Pons (tissue), 1 donor: ENCODE measurements at regions not wholly inside any gene's neighbourhood (a gene's known extent, or its start where the extent isn't known, plus 50 kb on each side); places are given as distances from the start of the nearest gene placed in this dataset.
"Not testable (repeated sequence)": the region's sequence is repeated elsewhere in the genome, so short reads cannot be mapped to it uniquely, and the experiment has no call there.

ENCODE experiments used
- DNase-seq: peaks from one replicate; pipeline ENCODE4 v3.0.0-alpha.2; 2016; ENCODE audit warnings: low spot score

DNA sequence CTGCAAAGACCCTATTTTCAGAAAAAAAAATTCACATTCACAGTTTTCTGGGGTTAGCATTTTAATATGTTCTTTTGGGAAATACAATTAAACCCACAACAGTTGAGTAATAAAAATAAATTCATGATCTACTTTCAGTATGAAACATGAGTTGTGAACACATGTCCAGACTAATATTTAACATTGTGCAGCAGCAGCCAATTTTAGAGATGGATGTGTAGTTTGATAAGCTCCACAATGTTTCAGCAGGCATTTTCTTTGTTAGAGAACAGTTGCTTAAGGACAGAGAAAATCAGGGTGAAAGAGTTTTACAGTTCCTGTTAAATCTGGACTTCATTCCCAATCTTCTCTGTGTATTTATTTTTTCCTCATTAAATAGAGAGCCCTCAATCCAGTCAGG lies 519.5 kb downstream of the PIK3C3 start:
- no peak for DNase-seq

DNA sequence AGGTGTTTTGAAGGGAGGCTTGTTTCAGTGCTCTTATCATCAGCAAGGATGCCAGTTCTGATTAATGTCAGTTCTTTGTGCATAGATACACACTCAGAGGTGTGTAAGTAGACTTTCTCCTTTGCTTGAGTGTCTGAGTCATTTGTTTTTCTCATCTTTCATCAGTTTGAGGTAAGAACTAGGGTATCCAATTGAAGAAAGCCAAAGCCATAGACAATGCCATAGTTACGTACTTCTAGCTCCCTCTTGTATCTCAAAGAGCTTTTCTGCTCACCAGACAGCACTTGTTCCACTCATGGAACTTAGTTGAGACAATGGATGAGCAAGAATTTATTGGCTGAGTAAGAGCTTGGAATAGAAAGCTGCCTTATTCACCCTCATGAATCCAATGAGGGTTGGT lies 520.1 kb downstream of the PIK3C3 start:
- DNase-seq, result peak; percentile 15

DNA sequence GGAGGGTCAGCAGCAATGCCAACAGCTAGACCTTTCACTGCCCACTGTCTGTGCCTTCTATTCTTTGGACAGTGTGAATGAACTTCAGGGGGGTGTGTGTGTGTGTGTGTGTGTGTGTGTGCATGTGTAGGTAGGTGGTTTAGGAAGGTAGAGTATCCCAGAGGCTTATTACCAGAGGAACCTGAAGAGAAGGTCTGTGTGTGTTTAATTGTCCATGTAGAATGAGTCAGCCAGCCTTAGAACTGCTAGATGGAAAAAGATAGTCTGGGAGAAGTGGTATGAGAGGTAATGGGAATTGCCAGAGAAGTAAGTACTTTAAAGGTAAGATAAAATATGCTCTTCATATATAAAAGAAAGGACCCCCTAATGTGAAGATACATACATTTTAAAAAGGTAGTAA lies 522.2 kb downstream of the PIK3C3 start:
- no peak for DNase-seq

GRCh38 chr18:42480441-42480840 lies 525.4 kb downstream of the PIK3C3 start:
- DNase-seq, result no peak

DNA sequence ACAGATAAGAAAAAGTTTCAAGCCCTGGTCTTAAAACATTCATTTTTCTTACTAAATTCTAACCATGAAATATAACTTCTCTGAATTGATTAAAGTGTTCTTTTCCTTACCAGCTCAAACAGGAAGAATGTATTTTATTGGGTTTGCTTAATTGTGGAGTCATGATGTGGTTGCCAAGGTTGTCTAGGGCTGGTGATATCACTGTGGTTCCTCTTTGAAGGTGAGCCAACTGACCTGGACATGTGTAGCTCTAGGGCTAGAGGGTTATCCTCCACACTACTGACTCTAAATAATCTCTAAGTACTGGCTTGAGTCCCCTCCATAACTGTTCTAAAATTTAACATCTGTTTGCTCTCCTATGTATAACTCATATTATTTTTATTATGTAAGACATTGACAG lies 529.6 kb downstream of the PIK3C3 start:
- DNase-seq, result no peak

- DNase-seq, result no peak
These were observed 531.2 kb downstream of the PIK3C3 start for GRCh38 chr18:42486271-42486670.

DNA sequence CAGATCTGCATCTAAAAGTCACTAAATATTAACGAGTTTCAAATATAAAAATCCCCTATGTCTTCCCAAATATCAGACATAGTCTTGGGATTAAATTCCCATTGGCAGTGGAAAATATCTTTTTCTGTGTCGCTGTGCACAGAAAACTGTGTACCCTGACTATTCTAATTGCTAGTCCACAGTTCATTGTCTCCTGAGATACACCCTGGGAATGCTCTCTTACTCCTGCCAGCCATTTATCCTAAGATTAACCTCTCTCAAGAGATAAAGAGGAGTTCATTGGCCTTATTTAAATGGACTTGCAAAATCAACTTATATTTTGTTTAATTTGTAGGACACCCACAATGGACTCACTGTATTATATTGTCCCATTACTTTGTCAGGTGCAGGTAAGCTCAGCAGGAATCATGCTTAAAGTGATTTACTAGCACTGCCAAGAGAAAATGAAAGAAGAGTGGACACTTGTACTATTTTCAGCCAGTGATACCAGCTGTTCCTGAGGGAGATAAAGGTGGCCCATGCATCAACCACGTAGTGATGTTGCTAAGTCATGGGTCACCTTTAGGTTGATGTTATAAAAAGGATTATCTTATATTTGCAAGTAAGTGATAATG lies 553.8 kb downstream of the PIK3C3 start:
- no peak for DNase-seq

DNA sequence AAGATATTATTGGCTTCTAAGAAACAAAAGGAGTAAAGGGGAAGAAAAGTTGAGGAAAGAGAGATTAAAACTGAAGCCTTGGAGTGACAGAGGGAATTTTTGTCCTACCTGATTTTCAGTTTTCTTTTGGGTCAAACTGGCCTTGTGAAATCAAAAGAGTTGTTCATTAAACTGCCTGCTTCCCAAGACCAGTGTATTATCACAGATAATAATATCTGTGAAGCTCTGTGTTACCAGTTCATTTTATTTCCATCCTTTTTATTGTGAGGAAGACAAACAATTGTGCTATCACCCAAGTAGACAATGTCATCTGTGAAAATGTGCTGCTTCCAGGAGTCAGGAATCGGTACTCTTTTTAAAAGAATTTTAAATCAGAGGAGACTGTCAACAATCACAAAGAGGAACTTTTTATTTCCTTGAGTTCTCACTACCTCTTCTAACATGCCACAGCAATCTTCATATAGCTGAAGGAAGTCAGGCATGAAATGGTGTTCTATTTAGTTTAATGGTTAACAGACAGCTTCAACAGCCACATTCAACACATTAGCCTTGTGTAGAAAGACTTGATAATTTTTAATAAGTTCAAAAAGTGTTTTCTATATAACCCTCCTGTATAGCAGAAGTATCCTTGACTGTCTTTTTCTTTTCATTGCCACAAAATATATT lies 554.8 kb downstream of the PIK3C3 start:
- DNase-seq, result no peak

GRCh38 chr18:42510540-42510939 lies 555.5 kb downstream of the PIK3C3 start:
- no peak for DNase-seq

- no peak for DNase-seq
These were observed 558.4 kb downstream of the PIK3C3 start for GRCh38 chr18:42513441-42513840.

DNA sequence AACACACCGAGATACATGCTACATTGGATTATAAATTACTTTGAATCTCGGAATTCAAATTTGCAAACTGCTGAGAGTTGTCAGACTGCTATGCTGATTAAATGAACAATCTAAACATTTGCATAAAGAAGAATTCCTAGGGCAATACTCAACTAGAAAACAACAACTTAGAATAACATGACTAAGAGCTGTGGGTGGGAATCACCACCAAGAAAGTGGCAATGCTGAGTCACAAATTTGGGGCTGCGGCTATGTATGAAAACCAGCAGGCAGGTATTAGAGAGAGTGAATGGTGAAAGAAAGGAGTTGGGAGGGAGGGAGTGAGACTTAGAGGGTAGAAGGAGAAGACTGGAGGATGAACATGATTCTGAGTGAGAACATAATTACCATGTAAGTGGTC lies 559.5 kb downstream of the PIK3C3 start:
- DNase-seq, result no peak

- DNase-seq, result no peak
These were observed 562.9 kb downstream of the PIK3C3 start for GRCh38 chr18:42517896-42518295.

DNA sequence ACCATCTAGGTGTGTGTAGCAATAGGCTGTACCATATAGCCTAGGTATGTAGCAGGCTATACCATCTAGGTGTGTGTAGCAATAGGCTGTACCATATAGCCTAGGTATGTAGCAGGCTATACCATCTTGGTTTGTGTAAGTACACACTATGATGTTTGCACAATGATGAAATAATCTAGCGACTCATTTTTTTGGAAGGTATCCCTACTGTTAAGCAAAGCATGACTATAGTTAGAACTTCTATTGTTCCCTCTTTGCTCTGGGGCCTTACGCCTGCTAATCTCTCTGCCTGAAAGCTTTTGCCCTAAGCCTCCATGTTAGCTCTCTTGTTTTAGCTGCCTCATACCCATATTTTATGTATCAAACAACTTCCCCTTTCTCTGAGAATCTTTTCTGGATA lies 563.3 kb downstream of the PIK3C3 start:
- DNase-seq, result not testable (repeated sequence)

DNA sequence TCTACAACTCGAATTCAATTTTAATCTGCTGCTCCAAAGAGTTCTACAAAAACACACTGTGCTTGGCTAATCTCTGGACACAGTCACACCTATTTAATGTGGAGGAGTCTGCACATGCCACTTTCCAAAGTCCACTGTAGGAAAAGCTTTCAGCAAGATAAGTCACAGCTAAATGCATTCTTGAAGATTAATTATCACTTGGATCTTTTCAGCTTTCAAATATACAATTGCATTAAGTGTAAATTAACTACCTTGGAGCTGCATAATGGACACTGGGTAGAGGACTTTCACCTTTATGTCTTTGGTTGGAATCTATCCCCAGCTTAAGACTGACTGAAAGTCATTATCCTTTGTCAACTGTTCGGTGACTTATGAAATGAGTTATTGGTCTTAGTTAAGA lies 565.1 kb downstream of the PIK3C3 start:
- DNase-seq, result no peak

- DNase-seq, result no peak
These were observed 570.9 kb downstream of the PIK3C3 start for GRCh38 chr18:42525905-42526304.

GRCh38 chr18:42527766-42528165 lies 572.7 kb downstream of the PIK3C3 start:
- DNase-seq, result no peak

GRCh38 chr18:42530276-42530675 lies 575.2 kb downstream of the PIK3C3 start:
- no peak for DNase-seq

DNA sequence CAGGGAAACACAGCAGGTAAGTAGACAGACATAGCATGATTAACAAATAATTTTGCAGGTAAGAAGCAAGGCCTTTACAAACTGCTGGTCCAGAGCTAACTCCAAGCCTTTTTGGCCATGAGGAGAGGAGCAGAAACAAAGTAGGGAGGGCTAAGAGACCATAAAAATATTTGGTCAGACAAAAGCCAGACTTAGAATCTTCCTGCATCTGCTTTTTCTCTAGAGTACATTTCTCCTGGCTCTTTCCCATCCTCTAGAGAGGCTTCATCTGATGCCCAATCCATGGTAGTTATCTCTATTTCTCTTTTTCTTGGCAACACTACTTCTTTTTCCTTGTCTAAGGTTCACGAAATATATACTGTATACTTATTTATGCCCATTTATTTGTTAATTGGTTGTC lies 577.1 kb downstream of the PIK3C3 start:
- no peak for DNase-seq

DNA sequence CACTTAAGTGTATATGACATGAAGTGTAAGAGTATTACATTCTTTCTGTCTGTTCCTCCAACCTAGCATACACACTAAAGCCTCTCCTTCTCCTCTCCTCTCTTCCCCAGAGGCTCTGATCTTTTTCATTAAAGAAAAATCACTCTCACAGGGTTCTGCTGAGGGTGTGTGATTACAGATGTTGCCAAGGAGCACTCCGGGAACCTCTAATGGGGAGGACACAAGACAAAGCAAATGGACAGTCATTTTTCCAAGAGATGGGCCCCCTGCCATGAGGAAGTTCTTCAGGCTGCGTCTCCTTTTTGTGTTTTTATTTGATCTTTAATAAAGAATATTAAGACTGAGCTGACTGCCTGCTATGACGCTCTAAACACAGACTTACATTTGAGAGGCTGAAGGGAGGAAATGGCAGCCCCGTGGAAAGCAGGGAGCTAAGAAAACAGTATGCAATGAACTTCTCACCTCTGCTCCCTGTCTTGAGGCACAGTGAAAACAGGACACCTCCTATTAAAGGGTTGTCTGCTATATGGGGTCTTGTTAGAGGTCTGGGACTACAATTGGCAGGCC lies 578.1 kb downstream of the PIK3C3 start:
- no peak for DNase-seq

DNA sequence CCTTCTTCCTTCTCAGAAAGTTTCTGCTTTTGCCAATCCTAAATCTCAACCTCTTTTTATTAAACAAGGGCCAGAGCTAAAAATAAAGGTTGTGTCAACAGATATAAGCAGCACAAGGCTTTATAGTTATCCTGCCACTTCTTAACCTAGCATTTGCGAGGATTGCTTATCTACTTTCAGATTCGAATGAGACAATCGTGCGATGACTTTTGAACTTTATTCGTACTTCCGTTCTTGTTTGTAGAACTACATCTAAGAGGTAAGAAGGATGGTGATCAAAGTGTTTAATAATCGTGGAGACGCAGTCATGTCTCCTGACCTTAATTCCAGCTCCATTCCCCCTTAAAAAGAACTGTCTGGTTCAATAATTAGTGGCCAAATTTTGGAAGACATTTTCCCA lies 578.6 kb downstream of the PIK3C3 start:
- no peak for DNase-seq

- DNase-seq, result no peak
These were observed 579.3 kb downstream of the PIK3C3 start for GRCh38 chr18:42534313-42534712.

GRCh38 chr18:42536442-42536841 lies 579.0 kb downstream of the RIT2 start:
- DNase-seq, result no peak

DNA sequence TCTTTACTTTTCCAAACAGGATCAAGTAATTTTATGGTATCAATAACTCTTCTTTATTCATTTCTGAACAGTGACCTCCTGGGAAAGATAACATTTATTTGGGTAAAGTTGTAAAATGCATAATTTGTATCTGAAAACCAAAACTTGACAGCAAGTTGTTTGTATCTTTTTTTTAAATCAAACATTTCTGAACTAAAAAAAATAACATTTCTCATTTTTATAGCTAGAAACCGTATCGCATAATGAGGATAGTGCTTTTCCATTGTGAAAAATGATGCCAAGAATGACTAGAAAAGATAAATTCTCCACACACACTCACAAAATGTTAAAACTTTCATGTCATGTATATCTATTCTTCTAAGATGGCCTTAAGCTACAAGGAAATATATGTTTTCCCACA lies 578.2 kb downstream of the RIT2 start:
- no peak for DNase-seq

- no peak for DNase-seq
These were observed 570.6 kb downstream of the RIT2 start for GRCh38 chr18:42544901-42545300.
